ENCODE measurements at regions not wholly inside any gene's neighbourhood (a gene's known extent, or its start where the extent isn't known, plus 50 kb on each side); places are given as distances from the start of the nearest gene placed in this dataset.

DNA sequence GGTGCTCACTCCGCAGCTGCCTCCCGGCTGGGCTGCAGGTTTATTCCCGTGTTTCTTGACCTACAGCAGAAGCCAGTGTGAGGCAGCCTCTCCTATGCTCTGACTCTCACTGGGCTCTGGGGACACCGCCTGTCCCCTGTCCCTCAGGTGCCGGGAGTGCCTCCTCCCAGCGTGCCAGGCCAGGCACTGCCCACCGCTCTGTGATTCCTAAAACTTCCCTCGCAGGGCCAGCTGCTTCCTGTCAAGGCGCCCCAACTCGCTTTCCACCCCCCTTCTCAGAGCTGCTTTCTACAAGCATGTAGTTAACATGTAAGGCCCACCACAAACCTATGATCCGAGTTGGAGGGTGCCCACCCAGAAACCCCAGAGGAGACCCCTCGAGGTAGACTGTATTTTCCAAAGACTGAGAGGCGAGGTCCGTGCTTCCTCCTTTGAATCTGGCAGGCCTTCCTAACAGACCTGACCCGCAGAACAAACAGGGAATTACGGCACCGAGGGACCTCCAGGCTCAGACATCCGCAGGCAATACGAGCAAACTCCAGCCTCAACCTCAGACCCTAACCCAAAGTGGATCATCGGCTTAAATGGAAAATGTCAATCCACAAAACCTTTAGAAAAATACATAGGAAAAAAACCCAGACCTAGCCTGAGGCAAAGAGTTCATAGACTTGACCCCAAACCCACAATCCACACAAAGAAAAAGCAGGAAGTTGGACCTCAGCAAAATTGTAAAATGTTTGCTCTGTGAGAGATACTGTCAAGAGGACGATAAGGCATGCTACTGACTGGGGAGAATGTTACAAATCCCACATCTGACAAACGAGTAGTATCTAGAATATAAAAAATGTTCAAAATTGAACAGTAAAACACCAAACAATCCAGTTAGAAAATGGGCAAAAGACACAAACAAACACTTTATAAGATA is 121.3 kb upstream of the IQSEC1 start:
- Histone ChIP-seq H3K4me1 (ENCODE audit: control insufficient read depth in 2 of 2, insufficient read depth in 1 of 2, low read depth in 1 of 2, low read length in 2 of 2) (peaks cover 9 to 16% of the 10 kb centered on the region in 2 donors), H3K27ac (replicated peaks; ENCODE audit: low read length) (no peak overlapping the region), H3K27me3 (ENCODE audit: control insufficient read depth in 3 of 3, insufficient read depth in 3 of 3, low read depth in 1 of 3, low read length in 3 of 3) (no peaks in the 10 kb centered on the region), H3K4me2 (ENCODE audit: insufficient read depth, low read length, poor library complexity, severe bottlenecking) (no peak overlapping the region), H2AK5ac (ENCODE audit: low read depth, low read length) (peak overlapping the region; percentile 21), H2AFZ (ENCODE audit: low read length) (no peak overlapping the region), H3K9me3 (replicated peaks in 1 of 2; ENCODE audit: control insufficient read depth in 2 of 2, insufficient read depth in 1 of 2, low read depth in 1 of 2, low read length in 2 of 2) (no peaks in the 10 kb centered on the region), H2BK15ac (ENCODE audit: low read length) (no peak overlapping the region), H2BK5ac (ENCODE audit: low read length) (peak overlapping the region; percentile 63), H3K36me3 (replicated peaks in 1 of 2; ENCODE audit: control insufficient read depth in 2 of 2, insufficient read depth in 2 of 2, low read length in 2 of 2) (no peaks in the 10 kb centered on the region), H3K9ac (ENCODE audit: low read depth, low read length, poor library complexity) (no peak overlapping the region), H3K23ac (ENCODE audit: low read depth, low read length, poor library complexity) (peak overlapping the region; percentile 86), H3K18ac (ENCODE audit: low read length) (peak overlapping the region; percentile 73), H3K79me1 (ENCODE audit: low read depth, low read length) (no peaks in the 10 kb centered on the region), H3K4ac (ENCODE audit: low read length) (no peak overlapping the region), H3K4me3 (ENCODE audit: low read length in 2 of 2) (no peak overlapping the region), H4K8ac (ENCODE audit: low read depth, low read length) (peak overlapping the region; percentile 52), H4K91ac (ENCODE audit: low read depth, low read length, poor library complexity) (no peak overlapping the region), H3K14ac (ENCODE audit: low read length) (no peak overlapping the region), H2BK12ac (ENCODE audit: low read length) (no peak overlapping the region), H2BK120ac (ENCODE audit: low read depth, low read length) (no peak overlapping the region)
- no CpG with 5 or more reads among the region's 22 CpGs for WGBS, 2 donors (ENCODE audit: extremely low coverage in 2 of 2, insufficient read length in 2 of 2, insufficient replicate concordance in 1 of 2)
- no peak for DNase-seq (ENCODE audit: low spot score)

DNA sequence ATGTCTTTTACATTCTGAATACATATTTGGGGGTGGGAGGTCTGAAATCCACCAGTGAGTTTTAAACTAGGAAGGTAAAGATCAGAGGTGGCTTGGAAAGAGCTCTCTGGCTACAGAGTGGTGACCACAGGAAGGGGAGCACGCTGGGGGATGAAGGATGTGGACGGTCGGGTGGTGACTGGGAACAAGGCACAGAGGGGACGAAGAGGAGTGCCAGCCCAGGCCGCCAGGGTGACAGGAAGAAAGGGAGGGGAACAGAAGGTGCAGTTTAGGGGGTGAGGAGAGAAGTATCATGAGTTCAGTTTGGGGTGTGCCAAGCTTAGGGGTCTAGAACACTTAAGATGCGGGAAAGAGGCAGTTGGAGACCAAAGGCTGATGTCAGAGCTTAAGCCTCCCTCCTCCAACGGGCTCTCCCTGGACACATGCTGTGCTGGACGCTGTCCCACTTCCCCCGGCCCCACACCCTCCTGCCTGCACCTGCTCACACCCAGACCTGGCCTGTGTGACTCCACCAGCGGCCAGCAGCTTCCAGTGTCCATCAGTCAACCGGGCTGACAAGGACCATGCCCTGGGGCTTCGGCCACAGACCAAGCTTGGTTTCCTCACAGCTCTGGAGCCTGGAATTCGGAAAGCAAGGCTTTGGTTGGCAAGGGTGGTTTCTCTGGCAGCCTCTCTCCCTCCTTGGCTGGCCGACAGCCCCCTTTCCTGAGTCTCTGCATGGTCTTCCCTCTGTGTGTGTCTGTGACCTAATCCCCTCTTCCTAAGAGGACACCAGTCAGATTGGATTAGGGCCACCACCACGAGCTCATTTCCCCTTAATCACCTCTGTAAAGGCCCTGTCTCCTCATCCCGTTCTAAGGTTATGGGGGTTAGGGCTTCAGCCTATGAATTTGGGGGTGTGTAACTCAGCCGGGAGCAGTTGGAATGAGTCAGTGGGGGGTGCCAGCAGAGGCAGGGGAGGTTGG is 120.4 kb upstream of the IQSEC1 start:
- Histone ChIP-seq H4K91ac (ENCODE audit: low read depth, low read length, poor library complexity) (no peak overlapping the region), H2AFZ (ENCODE audit: low read length) (no peak overlapping the region), H3K36me3 (replicated peaks in 1 of 2; ENCODE audit: control insufficient read depth in 2 of 2, insufficient read depth in 2 of 2, low read length in 2 of 2) (no peaks in the 10 kb centered on the region), H3K4ac (ENCODE audit: low read length) (no peak overlapping the region), H3K18ac (ENCODE audit: low read length) (peak overlapping the region; percentile 72), H3K9me3 (replicated peaks in 1 of 2; ENCODE audit: control insufficient read depth in 2 of 2, insufficient read depth in 1 of 2, low read depth in 1 of 2, low read length in 2 of 2) (no peaks in the 10 kb centered on the region), H2BK120ac (ENCODE audit: low read depth, low read length) (no peak overlapping the region), H3K27ac (replicated peaks; ENCODE audit: low read length) (no peak overlapping the region), H3K27me3 (ENCODE audit: control insufficient read depth in 3 of 3, insufficient read depth in 3 of 3, low read depth in 1 of 3, low read length in 3 of 3) (no peaks in the 10 kb centered on the region), H3K9ac (ENCODE audit: low read depth, low read length, poor library complexity) (no peak overlapping the region), H2BK5ac (ENCODE audit: low read length) (peak overlapping the region; percentile 63), H2BK12ac (ENCODE audit: low read length) (peak overlapping the region; percentile 8), H3K79me1 (ENCODE audit: low read depth, low read length) (no peaks in the 10 kb centered on the region), H3K4me1 (ENCODE audit: control insufficient read depth in 2 of 2, insufficient read depth in 1 of 2, low read depth in 1 of 2, low read length in 2 of 2) (peaks cover 9 to 16% of the 10 kb centered on the region in 2 donors), H2AK5ac (ENCODE audit: low read depth, low read length) (peak overlapping the region; percentile 47), H3K14ac (ENCODE audit: low read length) (peak overlapping the region; percentile 57), H4K8ac (ENCODE audit: low read depth, low read length) (peak overlapping the region; percentile 52), H3K23ac (ENCODE audit: low read depth, low read length, poor library complexity) (peak overlapping the region; percentile 34), H3K4me3 (ENCODE audit: low read length in 2 of 2) (no peak overlapping the region), H3K4me2 (ENCODE audit: insufficient read depth, low read length, poor library complexity, severe bottlenecking) (no peak overlapping the region), H2BK15ac (ENCODE audit: low read length) (no peak overlapping the region)
- no peak for DNase-seq (ENCODE audit: low spot score)
- WGBS, 2 donors (ENCODE audit: extremely low coverage in 2 of 2, insufficient read length in 2 of 2, insufficient replicate concordance in 1 of 2), result no CpG with 5 or more reads among the region's 17 CpGs

DNA sequence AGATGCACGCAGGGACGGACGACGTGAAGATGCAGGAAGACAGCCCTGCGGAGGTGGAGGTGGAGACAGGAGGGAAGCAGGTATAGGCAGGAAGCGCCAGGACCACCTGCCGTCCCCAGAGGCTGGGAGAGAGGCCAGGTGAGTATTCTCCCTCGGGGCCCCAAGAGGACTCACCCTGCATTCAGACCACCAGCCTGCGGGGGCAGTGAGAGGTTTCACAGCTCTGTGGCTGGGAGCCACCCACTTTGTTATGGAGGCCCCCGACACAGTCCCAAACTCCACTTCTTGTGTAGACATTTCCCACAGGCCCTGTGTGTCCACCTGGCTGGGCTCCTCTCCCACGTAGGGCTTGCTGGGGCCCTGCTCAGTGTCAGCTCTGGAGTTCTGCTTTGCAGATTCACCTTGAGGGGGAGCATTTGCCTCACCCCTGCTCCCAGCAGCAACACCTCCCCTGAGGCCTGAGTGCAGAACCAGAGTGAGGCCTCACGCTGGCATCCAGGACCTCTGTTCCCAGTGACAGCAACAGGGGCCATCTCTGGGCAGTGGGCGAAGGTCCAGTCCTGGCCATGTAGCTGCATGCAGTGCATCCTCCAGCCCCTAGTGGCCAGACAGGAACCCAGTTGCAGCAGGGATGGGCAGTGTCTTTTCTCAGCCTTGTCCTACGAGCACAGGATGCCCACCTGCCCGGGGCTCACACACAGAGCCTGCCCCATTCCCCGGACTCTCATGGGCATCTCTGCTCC is 119.4 kb upstream of the IQSEC1 start:
- Histone ChIP-seq H3K23ac (ENCODE audit: low read depth, low read length, poor library complexity) (peak overlapping the region; percentile 56), H3K4me1 (ENCODE audit: control insufficient read depth in 2 of 2, insufficient read depth in 1 of 2, low read depth in 1 of 2, low read length in 2 of 2) (peaks cover 9 to 16% of the 10 kb centered on the region in 2 donors), H3K18ac (ENCODE audit: low read length) (no peak overlapping the region), H2AK5ac (ENCODE audit: low read depth, low read length) (no peak overlapping the region), H3K27me3 (ENCODE audit: control insufficient read depth in 3 of 3, insufficient read depth in 3 of 3, low read depth in 1 of 3, low read length in 3 of 3) (no peaks in the 10 kb centered on the region), H3K14ac (ENCODE audit: low read length) (no peak overlapping the region), H2BK5ac (ENCODE audit: low read length) (no peak overlapping the region), H3K27ac (replicated peaks; ENCODE audit: low read length) (no peak overlapping the region), H3K4ac (ENCODE audit: low read length) (no peak overlapping the region), H4K8ac (ENCODE audit: low read depth, low read length) (no peak overlapping the region), H2AFZ (ENCODE audit: low read length) (no peak overlapping the region), H2BK12ac (ENCODE audit: low read length) (no peak overlapping the region), H3K9me3 (replicated peaks in 1 of 2; ENCODE audit: control insufficient read depth in 2 of 2, insufficient read depth in 1 of 2, low read depth in 1 of 2, low read length in 2 of 2) (no peaks in the 10 kb centered on the region), H3K4me3 (ENCODE audit: low read length in 2 of 2) (no peak overlapping the region), H2BK120ac (ENCODE audit: low read depth, low read length) (no peak overlapping the region), H3K79me1 (ENCODE audit: low read depth, low read length) (no peaks in the 10 kb centered on the region), H3K4me2 (ENCODE audit: insufficient read depth, low read length, poor library complexity, severe bottlenecking) (no peak overlapping the region), H2BK15ac (ENCODE audit: low read length) (no peak overlapping the region), H3K36me3 (replicated peaks in 1 of 2; ENCODE audit: control insufficient read depth in 2 of 2, insufficient read depth in 2 of 2, low read length in 2 of 2) (no peaks in the 10 kb centered on the region), H4K91ac (ENCODE audit: low read depth, low read length, poor library complexity) (no peak overlapping the region), H3K9ac (ENCODE audit: low read depth, low read length, poor library complexity) (no peak overlapping the region)
- no CpG with 5 or more reads among the region's 16 CpGs for WGBS, 2 donors (ENCODE audit: extremely low coverage in 2 of 2, insufficient read length in 2 of 2, insufficient replicate concordance in 1 of 2)
- DNase-seq (ENCODE audit: low spot score), result no peak
